ENCODE measurements at regions not wholly inside any gene's neighbourhood (a gene's known extent, or its start where the extent isn't known, plus 50 kb on each side); places are given as distances from the start of the nearest gene placed in this dataset.

- H3K27ac ChIP-seq = no peak overlapping the region
- no peak for TF ChIP-seq CTCF (conservative IDR thresholded peaks at IDR 0.05)
These were observed 138.3 kb upstream of the PUDP start for GRCh38 chrX:7286168-7286837.

GRCh38 chrX:7285765-7286164 lies 137.8 kb upstream of the PUDP start:
- no peak for TF ChIP-seq CTCF (conservative IDR thresholded peaks at IDR 0.05)
- H3K27ac ChIP-seq = no peak overlapping the region

GRCh38 chrX:7283741-7284140 lies 135.8 kb upstream of the PUDP start:
- no peak overlapping the region for H3K27ac ChIP-seq
- TF ChIP-seq CTCF (conservative IDR thresholded peaks at IDR 0.05) = no peak

GRCh38 chrX:7280520-7280919 lies 132.6 kb upstream of the PUDP start:
- H3K27ac ChIP-seq = no peak overlapping the region
- TF ChIP-seq CTCF (conservative IDR thresholded peaks at IDR 0.05) = no peak

GRCh38 chrX:7272346-7272745 lies 124.4 kb upstream of the PUDP start:
- no peak overlapping the region for H3K27ac ChIP-seq
- no peak for TF ChIP-seq CTCF (conservative IDR thresholded peaks at IDR 0.05)

GRCh38 chrX:7270933-7271332 lies 123.0 kb upstream of the PUDP start:
- no peak overlapping the region for H3K27ac ChIP-seq
- TF ChIP-seq CTCF (conservative IDR thresholded peaks at IDR 0.05) = no peak

GRCh38 chrX:7269991-7270390 lies 122.0 kb upstream of the PUDP start:
- no peak for TF ChIP-seq CTCF (conservative IDR thresholded peaks at IDR 0.05)
- no peak overlapping the region for H3K27ac ChIP-seq
